ENCODE measurements at regions not wholly inside any gene's neighbourhood (a gene's known extent, or its start where the extent isn't known, plus 50 kb on each side); places are given as distances from the start of the nearest gene placed in this dataset.
"Not testable (repeated sequence)": the region's sequence is repeated elsewhere in the genome, so short reads cannot be mapped to it uniquely, and the experiment has no call there.

DNA sequence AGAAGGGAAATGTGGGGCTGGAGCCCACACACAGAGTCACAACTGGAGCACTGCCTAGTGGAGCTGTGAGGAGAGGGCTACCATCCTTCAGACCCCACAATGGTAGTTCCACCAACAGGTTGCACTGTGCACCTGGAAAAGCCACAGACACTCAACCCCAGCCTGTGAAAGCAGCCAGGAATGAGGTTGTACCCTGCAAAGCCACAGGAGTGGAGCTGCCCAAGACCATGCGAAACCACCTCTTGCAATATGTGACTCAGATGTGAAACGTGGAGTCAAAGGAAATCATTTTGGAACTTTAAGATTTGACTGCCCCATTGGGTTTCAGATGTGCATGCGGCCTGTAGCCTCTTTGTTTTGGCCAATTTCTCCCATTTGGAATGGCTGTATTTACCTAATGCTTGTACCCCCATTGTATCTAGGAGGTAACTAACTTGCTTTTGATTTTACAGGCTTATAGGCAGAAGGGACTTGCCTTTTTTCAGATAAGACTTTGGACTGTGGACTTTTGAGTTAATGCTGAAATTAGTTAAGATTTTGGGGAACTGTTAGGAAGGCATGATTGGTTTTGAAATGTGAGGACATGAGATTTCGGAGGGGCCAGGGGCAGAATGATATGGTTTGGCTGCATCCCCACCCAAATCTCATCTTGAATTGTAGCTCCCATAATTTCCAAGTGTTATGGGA lies 348.9 kb upstream of the RPS23 start:
- CTCF ChIA-PET; DNase-seq; H3K36me3 Mint-ChIP-seq; POLR2A ChIA-PET; intact Hi-C loops (cut with micrococcal nuclease); H3K4me3 Mint-ChIP-seq; H3K4me1 Mint-ChIP-seq (ENCODE audit: low read depth); H3K9me3 Mint-ChIP-seq; H3K27me3 Mint-ChIP-seq; H3K27ac Mint-ChIP-seq: not testable (repeated sequence)

DNA sequence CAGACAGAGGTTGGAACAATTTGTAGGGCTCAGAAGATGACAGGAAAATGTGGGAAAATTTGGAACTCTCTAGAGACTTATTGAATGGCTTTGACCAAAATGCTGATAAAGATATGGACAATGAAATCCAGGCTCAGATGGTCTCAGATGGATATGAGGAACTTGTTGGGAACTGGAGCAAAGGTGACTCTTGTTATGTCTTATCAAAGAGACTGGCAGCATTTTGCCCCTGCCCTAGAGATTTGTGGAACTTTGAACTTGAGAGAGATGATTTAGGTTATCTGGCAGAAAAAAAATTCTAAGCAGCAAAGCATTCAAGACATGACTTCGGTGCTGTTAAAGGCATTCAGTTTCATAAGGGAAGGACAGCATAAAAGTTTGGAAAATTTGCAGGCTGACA lies 347.9 kb upstream of the RPS23 start:
- H3K9me3 Mint-ChIP-seq; H3K4me1 Mint-ChIP-seq (ENCODE audit: low read depth); CTCF ChIA-PET; DNase-seq; H3K36me3 Mint-ChIP-seq; intact Hi-C loops (cut with micrococcal nuclease); H3K27me3 Mint-ChIP-seq; H3K4me3 Mint-ChIP-seq; H3K27ac Mint-ChIP-seq; POLR2A ChIA-PET: not testable (repeated sequence)

DNA sequence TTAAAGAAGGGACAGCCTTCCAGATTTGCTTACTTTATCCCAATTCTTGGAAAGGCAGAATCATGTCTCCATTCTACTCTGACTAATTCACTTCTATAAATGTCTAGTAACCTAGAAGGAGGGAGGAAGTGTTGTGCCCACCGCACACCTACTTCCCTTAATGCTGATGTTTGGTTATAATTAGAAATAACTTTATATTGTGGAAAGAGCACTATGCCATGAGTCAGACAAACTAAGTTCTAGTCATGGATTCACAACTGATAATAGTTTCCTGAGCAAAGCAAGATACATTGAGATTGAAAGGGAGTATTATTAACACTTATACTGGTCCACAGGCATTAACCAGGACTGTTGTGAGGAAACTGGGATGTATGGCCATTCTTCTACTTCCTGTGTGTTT lies 345.9 kb upstream of the RPS23 start:
- Mint-ChIP-seq H3K27ac (no peak overlapping the region), H3K4me1 (ENCODE audit: low read depth) (peaks cover 7% of the 10 kb centered on the region), H3K4me3 (no peak overlapping the region), H3K9me3 (no peaks in the 10 kb centered on the region), H3K36me3 (no peaks in the 10 kb centered on the region), H3K27me3 (no peaks in the 10 kb centered on the region)
- ChIA-PET POLR2A (no interaction called here), CTCF (no interaction called here)
- intact Hi-C loops (cut with micrococcal nuclease), result no loop called here
- DNase-seq, result no peak

DNA sequence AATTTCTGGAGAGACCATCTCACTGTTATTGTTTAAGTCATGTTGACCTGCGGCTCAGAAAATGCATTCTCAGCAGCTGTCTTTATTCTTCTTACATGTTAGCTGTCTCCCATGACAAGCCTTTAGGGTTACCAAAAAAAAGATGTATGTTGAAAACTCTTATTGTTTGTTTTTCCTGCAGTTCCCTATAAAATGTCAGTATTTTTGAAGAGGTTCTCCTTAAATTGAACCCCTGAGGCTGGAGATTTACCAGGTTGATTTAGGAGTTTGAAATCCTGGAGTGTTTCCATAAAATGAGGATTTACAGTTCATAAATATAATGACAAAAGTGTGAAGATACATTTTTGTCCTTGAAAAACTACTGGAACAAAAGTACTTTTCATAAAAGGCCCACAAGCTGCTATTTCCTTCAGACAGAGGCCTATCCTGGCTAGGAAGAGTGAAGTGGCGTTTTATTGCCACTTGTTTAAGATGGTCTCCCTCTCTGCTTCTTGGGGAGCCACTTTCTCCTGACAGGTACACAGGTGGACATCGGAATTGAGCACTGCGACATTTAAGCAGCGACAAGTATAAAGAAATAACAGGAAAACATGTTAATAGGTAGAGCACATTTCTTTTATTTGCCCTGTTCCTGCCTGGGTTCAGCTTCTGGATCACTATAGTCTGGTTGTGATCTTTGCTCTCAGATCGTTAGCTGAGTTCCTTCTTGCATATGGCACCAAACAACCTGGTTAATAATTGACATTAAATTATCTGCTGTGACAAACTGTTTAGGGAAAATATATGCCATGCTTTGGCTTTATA lies 344.8 kb upstream of the RPS23 start:
- no peaks in the 10 kb centered on the region for H3K36me3 Mint-ChIP-seq
- no peak for DNase-seq
- intact Hi-C loops (cut with micrococcal nuclease), result no loop called here
- ChIA-PET CTCF (interaction anchor here (0.7 kb wide), 1 partner anchor 1102 kb away, joined by 3 read pairs; no protein-coding TSS in a partner anchor), POLR2A (no interaction called here)
- H3K4me1 Mint-ChIP-seq (ENCODE audit: low read depth), result peaks cover 7% of the 10 kb centered on the region
- no peaks in the 10 kb centered on the region for H3K27me3 Mint-ChIP-seq
- no peak overlapping the region for H3K4me3 Mint-ChIP-seq
- H3K27ac Mint-ChIP-seq, result no peak overlapping the region
- no peaks in the 10 kb centered on the region for H3K9me3 Mint-ChIP-seq

DNA sequence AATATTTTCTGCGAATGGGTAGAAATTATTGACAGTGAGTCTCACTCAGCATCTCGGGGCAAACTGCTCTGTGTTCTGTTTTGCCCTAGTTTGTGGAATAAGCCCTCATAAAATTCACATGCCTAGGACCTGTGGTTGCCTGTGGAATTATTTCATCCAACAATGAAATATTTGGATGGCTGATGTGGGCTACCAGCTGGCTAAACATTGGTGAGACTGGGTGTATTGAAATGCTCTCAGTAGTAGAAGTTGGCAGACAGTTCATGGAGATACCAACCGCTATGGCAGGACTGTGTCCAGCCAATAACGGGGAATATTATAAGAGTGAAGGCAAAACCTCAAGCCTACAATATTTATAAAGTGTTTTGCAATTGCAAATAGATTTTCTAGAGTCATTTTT lies 344.1 kb upstream of the RPS23 start:
- no peak for DNase-seq
- Mint-ChIP-seq H3K36me3 (no peaks in the 10 kb centered on the region), H3K4me1 (ENCODE audit: low read depth) (peaks cover 7% of the 10 kb centered on the region), H3K27ac (no peak overlapping the region), H3K4me3 (no peak overlapping the region), H3K9me3 (no peaks in the 10 kb centered on the region), H3K27me3 (no peaks in the 10 kb centered on the region)
- POLR2A ChIA-PET, result no interaction called here
- CTCF ChIA-PET, result interaction anchor here (0.7 kb wide), 1 partner anchor 1103 kb away, joined by 3 read pairs; no protein-coding TSS in a partner anchor
- intact Hi-C loops (cut with micrococcal nuclease), result no loop called here

DNA sequence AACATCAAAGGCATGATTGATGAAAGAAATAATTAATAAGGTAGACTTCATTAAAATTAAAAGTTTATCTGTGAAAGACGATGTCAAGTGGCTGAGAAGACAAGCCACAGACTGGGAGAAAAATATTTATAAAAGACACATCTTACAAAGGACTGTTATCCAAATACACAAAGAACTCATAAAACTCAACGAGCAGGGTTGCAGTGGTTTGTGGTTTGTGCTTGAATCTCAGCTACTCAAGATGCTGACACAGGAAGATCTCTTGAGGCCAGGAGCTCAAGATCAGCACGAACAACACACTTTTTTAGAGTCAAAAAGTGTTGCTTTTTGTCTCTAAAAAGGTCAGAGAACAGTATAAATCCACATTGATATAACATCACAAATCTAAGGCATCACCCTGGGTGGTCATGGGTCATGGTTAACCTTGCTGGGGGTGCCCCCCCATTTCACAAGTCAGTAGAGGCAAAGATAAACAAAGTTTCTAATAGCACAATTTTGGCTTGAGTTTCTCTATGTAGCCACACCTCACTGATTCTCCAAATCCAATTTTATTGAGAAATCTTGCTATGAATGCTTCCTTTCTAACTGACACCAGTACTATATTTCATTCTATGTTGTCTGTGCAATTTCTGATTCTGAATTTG lies 342.9 kb upstream of the RPS23 start:
- Mint-ChIP-seq H3K36me3 (no peaks in the 10 kb centered on the region), H3K9me3 (no peaks in the 10 kb centered on the region), H3K4me3 (no peak overlapping the region), H3K27ac (no peak overlapping the region), H3K4me1 (ENCODE audit: low read depth) (peaks cover 7% of the 10 kb centered on the region), H3K27me3 (no peaks in the 10 kb centered on the region)
- intact Hi-C loops (cut with micrococcal nuclease), result no loop called here
- DNase-seq, result no peak
- ChIA-PET CTCF (no interaction called here), POLR2A (no interaction called here)

DNA sequence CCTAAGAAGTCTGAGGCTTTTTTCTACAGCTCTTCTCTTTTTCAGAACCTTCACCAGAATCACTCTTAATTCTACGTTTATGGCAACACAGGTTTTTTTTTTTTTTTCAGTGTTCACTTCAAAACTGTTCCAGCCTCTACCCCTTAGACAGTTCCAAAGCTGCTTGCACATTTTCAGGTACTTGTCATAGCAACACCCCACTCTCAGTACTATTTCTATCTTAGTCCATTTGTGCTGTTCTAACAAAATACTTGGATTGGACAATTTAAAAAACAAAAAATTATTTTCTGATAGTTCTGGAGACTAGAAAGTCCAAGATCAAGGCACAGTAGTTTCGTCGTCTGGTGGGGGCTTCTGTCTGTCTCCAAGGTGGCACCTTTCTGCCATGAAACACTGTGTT lies 340.9 kb upstream of the RPS23 start:
- ChIA-PET CTCF (interaction anchor here (0.6 kb wide), 1 partner anchor 215 kb away, joined by 3 read pairs; no protein-coding TSS in a partner anchor), POLR2A (no interaction called here)
- Mint-ChIP-seq H3K4me3 (no peak overlapping the region), H3K27me3 (no peaks in the 10 kb centered on the region), H3K36me3 (no peaks in the 10 kb centered on the region), H3K9me3 (no peaks in the 10 kb centered on the region), H3K27ac (no peak overlapping the region), H3K4me1 (ENCODE audit: low read depth) (peaks cover 7% of the 10 kb centered on the region)
- intact Hi-C loops (cut with micrococcal nuclease), result no loop called here
- no peak for DNase-seq

DNA sequence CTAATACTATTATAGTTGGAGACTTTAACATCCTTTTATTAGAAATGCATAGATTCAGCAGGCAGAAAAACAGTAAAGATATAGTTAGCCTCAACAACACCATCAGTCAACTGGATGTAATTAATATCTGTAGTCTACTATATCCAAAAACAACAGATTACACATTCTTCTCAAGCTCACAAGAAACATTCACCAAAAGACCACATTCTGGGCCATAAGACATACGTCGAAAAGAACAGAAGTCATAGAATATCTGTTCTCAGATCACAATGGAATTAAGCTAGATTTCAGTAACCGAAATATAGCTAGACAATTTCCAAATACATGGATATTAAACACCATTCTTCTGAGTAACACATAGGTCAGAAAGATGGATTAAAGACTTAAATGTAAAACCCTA lies 336.6 kb upstream of the RPS23 start:
- no peaks in the 10 kb centered on the region for H3K27me3 Mint-ChIP-seq
- no peaks in the 10 kb centered on the region for H3K4me1 Mint-ChIP-seq (ENCODE audit: low read depth)
- H3K9me3 Mint-ChIP-seq, result no peaks in the 10 kb centered on the region
- no peak overlapping the region for H3K4me3 Mint-ChIP-seq
- intact Hi-C loops (cut with micrococcal nuclease), result no loop called here
- H3K36me3 Mint-ChIP-seq, result no peaks in the 10 kb centered on the region
- DNase-seq, result no peak
- H3K27ac Mint-ChIP-seq, result no peak overlapping the region
- ChIA-PET POLR2A (no interaction called here), CTCF (no interaction called here)

DNA sequence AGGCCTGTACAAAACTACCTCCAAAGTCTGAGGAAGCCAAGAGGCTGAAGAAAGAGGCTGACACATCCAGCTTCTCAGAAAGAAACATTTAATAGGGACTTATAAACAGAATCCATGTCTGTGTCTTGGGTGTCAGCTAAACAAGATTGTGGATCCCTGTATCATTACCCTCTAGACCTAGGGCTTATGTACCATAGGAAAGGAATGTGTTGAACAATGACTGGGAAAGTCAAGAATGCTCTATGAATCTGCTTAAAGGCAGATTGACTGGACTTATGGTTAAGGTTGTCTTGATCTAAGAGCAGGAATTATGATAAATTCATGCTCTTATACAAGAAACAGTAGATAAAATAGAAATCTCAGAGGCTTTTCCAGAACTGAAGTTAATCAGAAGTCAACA lies 335.7 kb upstream of the RPS23 start:
- Mint-ChIP-seq H3K27ac (no peak overlapping the region), H3K4me3 (no peak overlapping the region), H3K4me1 (ENCODE audit: low read depth) (no peaks in the 10 kb centered on the region), H3K9me3 (no peaks in the 10 kb centered on the region), H3K27me3 (peaks cover 2% of the 10 kb centered on the region), H3K36me3 (no peaks in the 10 kb centered on the region)
- ChIA-PET CTCF (no interaction called here), POLR2A (no interaction called here)
- no peak for DNase-seq
- intact Hi-C loops (cut with micrococcal nuclease), result no loop called here

DNA sequence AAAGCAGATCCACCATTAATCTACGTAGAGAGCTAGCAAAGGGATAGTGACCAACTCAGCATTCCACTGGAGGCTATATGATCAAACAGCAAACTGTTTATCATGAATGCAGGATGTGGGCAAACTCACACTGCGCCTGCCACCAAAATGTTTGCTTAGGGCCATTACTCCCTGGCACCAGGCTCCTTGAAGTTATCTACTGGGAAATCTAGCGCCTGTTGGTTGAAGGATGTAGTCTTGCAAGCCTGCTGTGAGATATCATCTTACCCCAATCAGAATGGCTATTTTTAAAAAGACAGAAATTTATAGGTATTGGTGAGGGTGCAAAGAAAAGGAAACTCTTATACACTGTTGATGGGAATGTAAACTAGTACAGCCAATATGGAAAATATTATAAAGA lies 332.5 kb upstream of the RPS23 start:
- intact Hi-C loops (cut with micrococcal nuclease), result no loop called here
- Mint-ChIP-seq H3K9me3 (peaks cover 9% of the 10 kb centered on the region), H3K27ac (no peak overlapping the region), H3K36me3 (peaks cover 1% of the 10 kb centered on the region), H3K4me3 (no peak overlapping the region), H3K4me1 (ENCODE audit: low read depth) (no peaks in the 10 kb centered on the region), H3K27me3 (peaks cover 5% of the 10 kb centered on the region)
- POLR2A ChIA-PET, result no interaction called here
- DNase-seq, result no peak
- CTCF ChIA-PET, result no interaction called here

DNA sequence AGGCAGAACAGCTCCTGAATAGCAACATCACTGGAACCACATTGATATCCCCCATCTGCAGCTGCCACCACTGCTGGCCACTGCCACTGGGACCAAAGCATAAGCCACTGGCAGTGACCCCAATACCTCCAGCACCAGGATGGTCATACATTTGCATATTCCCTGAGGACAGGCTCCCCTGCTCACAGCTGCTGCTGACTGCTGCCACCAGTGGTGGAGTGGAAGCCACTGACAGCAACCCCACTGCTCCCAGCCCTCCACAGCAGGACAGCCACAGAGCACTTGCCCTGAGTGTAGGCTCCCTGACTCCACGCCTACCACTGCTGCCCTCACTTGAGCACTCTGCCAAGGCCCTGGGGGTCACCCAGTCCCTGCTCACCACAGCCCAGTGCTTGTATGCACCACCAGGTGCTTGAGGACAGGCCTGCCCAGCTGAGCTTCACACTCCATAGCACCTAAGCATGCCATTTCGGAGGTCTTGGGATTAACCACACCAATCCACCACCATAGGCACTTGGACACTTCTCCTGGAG lies 327.4 kb upstream of the RPS23 start:
- no peak overlapping the region for H3K4me3 Mint-ChIP-seq
- POLR2A ChIA-PET, result no interaction called here
- peaks cover 6% of the 10 kb centered on the region for H3K27me3 Mint-ChIP-seq
- DNase-seq, result no peak
- CTCF ChIA-PET, result no interaction called here
- H3K36me3 Mint-ChIP-seq, result peaks cover 1% of the 10 kb centered on the region
- H3K4me1 Mint-ChIP-seq (ENCODE audit: low read depth), result no peaks in the 10 kb centered on the region
- H3K9me3 Mint-ChIP-seq, result peaks cover 9% of the 10 kb centered on the region
- H3K27ac Mint-ChIP-seq, result no peak overlapping the region
- intact Hi-C loops (cut with micrococcal nuclease), result no loop called here

DNA sequence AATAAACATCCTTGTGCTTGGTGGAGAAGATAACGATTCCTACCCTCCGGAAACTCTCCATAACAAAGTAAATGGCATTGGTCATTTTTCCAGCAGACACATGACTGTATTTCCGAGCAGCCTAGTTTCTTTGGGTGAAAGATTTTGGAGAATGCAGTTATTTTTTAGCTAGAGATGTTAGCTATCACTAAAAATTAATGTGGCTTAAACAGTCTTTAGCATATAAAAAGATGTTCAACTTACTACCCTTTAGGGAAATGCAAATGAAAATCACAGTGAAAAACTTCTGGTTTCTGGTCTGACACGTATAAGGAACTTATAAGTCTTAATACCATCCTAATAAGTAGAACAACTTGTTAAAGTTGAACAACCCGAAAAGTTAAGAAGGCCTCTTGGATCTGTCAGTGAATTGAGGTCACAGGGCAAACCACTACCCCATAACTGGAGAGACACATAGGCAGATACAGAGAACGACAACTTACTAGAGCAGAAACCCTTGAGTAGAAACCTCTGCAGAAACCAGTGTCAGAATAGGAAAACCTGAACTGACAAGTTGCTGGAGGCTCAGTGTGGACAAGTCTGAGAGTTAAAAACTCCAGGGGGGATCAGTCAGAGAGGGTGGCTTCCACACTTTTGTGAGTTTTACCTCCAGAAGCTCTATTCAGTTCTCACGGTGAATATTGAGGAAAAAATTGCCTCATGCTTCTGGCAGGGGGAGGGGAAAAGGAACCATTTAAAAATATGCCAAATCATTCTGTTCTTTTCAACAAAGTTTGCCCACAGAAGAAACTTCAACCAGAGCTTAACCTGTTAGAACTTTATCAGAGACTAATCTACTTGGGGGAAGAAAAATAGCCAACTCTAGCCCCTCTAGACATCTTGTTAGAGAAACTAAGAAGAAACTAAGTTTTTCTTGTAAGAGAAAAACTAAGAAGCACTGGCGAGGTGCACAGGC lies 325.2 kb upstream of the RPS23 start:
- Mint-ChIP-seq H3K36me3 (peaks cover 1% of the 10 kb centered on the region), H3K9me3 (peaks cover 9% of the 10 kb centered on the region), H3K4me3 (no peak overlapping the region), H3K27ac (no peak overlapping the region), H3K4me1 (ENCODE audit: low read depth) (no peaks in the 10 kb centered on the region), H3K27me3 (peaks cover 3% of the 10 kb centered on the region)
- DNase-seq, result no peak
- CTCF ChIA-PET, result interaction anchor here (0.6 kb wide), 1 partner anchor 463 kb away, joined by 4 read pairs; no protein-coding TSS in a partner anchor
- intact Hi-C loops (cut with micrococcal nuclease), result no loop called here
- POLR2A ChIA-PET, result no interaction called here
